ENCODE measurements at regions not wholly inside any gene's neighbourhood (a gene's known extent, or its start where the extent isn't known, plus 50 kb on each side); places are given as distances from the start of the nearest gene placed in this dataset.

DNA sequence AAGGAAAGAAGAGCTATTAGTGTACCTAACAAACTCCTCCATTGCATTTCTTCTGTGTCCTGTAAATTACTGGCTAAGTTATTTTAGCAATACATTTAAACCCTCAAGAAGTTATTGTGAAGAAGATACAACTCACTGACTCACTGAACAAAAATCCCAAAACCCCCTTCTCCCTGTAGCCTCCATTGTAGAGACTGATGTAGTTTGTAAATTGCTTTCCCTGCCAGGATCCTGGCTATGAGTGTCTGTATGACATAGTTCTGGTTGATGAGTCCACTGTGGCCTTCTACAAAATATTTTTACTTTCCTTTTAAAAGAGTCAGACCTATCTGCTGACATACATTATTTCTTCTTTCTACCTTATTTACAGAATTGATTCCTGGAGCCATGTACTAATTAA lies 155.6 kb downstream of the SLC6A15 start:
- in situ Hi-C loops (cut with HindIII; ENCODE audit: low sequenced_read_pairs): no loop called here
- DNase-seq (ENCODE audit: low spot score): no peak

DNA sequence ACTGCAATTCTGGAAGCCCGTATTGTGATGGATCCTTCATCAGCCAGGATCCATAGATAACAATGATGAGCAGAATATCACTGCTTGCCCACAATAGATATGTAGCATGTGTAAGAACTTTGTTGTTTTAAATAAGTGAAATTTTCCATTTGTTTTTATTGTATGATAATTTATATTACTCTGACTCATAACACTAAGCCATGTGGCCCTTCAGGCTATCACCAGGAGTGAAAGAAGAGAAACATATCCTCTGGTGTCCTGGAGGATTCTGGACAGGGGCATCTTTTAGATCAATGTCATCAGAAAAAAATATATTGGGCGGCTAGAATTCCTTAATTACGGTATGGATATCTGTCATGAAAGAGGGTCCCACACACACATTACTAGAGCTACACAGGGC lies 167.5 kb downstream of the SLC6A15 start:
- no peak for DNase-seq (ENCODE audit: low spot score)
- in situ Hi-C loops (cut with HindIII; ENCODE audit: low sequenced_read_pairs): no loop called here

DNA sequence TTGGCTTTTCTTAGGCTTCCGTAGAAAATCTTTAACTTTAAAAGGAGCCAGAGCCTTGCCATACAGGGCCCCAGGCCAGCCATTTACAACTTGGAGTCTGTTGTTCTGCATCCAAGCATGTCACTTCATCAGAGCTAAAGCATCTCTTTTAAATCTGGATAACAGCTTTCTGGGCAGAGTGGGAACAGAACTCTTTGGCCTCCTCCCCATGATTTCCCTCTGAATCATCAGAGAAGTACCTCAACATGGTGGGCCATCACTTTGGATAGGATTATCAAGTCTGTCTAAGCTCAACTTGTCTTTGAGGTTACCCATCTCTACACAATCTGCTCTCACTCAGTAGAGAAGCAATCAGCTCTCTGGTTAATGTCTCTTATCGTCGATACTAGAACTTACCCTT lies 170.9 kb downstream of the SLC6A15 start:
- no peak for DNase-seq (ENCODE audit: low spot score)
- in situ Hi-C loops (cut with HindIII; ENCODE audit: low sequenced_read_pairs): no loop called here

DNA sequence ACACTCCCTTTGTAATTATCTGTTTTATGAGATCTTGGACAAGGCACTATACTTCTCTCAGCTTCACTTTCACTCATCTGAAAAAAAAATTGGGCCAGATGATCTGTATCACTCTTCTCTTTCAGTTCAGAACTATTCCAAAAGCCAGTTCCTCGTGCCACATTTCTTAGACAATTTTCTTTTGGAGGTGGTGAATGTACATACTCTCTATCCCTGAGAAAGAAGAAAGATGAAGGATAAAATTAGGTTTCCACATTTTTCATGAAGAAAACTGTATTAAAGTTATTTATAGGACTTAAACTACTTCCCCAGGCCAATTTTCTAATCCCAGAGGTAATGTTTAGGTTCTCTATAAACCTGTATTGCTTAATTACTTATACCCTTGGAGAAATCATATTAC lies 171.6 kb downstream of the SLC6A15 start:
- no peak for DNase-seq (ENCODE audit: low spot score)
- in situ Hi-C loops (cut with HindIII; ENCODE audit: low sequenced_read_pairs): no loop called here

DNA sequence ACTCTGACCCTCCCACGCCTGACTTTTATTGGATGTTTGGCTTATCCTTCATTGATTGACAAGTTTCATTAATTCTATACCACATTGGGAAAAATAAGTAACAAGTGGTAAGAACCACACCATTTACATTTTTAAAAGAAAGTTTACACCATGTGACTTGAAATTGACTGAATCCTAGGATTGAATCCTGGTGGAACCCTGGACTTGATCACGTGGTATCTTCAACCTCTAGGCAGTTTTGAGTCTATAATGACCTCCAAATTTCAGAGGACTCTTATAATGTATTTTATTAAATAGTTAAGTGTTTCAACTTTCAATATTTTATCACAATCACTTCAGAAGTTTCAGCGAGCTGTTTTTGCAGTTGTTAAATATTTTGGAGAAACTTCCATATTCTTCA lies 172.0 kb downstream of the SLC6A15 start:
- DNase-seq (ENCODE audit: low spot score): no peak
- in situ Hi-C loops (cut with HindIII; ENCODE audit: low sequenced_read_pairs): no loop called here

DNA sequence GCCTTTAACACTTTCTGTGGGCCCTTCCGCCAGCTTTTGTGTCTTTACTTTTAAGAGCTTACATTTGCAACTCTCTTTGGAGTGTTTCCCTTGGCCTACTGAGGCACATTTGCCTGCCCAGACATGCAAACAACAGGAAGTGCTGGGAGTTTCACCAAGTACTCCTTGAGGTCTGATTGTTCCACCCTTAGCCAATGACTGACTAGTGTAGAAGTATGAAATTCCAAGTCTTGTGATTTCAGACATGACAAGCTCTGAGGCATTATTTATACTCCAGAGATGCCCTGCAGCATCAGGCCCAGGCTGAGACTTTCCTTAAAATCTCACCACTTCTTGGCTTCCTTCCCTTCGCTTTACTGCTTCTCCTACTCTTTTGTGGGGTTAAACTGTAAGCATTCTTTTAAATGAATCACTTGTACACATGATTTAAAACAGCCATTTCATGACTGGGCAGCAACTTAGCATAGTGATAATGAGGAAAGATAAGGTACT lies 174.1 kb downstream of the SLC6A15 start:
- in situ Hi-C loops (cut with HindIII; ENCODE audit: low sequenced_read_pairs): no loop called here
- no peak for DNase-seq (ENCODE audit: low spot score)

DNA sequence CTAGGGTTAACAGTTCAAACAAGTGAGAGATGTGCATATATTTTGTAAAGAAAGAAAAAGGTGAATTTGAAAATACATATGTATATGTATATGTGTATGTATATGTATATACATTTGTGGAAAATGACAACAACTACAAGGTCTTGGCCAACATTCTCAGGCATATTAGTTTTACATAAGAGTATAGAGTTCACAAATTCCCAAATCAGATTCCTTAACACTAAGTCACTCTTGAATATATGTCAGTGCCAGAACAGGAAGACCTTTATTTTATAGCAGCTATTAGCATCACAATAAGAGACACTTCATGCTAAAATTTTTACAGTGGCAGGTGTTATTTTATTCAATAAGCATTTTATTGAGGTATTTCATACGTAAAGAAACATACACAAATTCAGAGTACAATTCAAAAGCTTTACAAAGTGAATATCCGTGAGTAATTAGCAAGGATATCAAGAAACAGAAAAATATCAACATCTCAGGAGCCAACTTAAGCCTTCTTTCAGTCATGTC lies 179.7 kb downstream of the SLC6A15 start:
- in situ Hi-C loops (cut with HindIII; ENCODE audit: low sequenced_read_pairs): no loop called here
- DNase-seq (ENCODE audit: low spot score): no peak

DNA sequence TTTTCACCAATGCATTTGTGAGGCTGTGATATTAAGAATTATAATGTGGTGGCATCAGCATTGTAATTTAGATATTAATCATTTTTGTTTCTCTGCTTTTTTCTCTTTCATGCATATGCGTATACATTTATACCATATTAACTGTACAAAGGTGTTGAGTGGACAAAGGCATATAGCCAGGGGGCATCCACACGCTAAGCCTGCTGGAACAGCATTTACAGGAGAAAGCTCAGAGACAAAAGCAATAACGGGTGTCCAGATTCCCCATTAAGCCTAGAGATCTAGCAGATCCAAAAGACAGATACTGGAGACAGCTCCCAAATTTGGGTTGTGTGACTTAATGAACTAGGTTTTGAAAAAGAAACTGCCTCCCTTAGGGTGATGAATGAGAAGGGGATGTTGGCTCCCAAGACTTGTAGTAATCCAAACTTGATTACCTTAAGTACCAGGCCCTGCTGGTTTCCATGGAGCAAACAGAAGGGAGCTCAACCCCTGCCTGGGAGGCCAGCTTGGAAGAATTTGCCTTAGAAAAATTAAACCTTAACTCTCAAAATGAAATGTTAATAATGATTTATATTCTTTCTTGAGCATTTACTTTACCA lies 181.9 kb downstream of the SLC6A15 start:
- DNase-seq (ENCODE audit: low spot score): no peak
- in situ Hi-C loops (cut with HindIII; ENCODE audit: low sequenced_read_pairs): no loop called here

DNA sequence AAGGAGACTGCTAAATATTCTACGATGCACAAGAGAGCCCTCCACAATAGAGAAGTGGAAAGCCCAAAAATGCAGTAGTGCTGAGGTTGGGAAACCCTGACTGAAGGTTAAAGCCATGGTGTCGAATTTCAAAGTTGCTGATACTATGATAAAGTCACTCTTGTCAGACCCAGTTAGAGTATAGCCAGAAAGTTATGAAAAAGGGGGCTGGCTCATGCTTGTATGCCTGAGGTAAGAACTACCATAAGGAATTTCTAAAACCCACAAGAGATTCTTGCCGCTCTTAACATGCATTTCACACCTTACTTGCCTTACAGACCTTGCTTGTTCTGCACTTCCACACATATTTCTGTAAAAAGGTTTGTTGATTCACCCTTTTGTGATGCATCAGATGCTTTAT lies 184.6 kb downstream of the SLC6A15 start:
- DNase-seq (ENCODE audit: low spot score): no peak
- in situ Hi-C loops (cut with HindIII; ENCODE audit: low sequenced_read_pairs): no loop called here

DNA sequence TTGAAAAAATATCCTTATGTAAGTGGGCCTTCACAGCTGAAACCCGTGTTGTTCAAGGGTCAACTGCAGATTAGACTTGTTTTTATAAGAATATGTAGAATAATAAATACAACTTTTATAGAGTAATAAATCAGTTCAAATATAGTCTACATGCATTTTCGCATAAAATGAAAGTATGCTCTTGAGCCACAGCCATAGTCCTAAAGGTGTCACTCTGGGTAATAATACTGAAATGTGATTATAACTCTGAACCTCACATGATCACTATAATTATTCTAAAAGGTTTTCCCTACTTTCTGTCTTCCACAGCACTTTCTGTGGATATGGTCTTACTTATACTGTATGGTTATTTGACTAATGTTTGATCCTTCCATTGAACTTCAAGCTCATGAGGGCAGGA lies 185.8 kb downstream of the SLC6A15 start:
- no peak for DNase-seq (ENCODE audit: low spot score)
- in situ Hi-C loops (cut with HindIII; ENCODE audit: low sequenced_read_pairs): no loop called here

DNA sequence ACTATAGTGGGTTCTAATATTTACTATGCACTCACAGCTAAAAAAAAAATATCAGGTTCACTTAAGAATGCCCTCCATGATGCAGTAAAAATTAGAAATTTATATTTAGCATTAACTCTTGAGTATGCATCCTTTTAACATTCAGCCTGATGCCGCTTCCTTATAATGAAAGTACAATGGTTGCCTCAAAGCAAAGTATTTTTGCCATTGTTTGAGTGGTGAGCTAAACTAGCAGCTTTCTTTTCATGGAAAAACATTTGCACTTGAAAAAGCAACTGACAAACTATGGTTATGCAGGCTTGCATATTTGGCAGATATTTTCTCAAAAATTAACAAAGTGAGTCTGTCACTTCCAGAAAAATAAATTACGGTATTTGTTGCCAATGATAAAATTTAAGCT lies 188.6 kb downstream of the SLC6A15 start:
- DNase-seq (ENCODE audit: low spot score): no peak
- in situ Hi-C loops (cut with HindIII; ENCODE audit: low sequenced_read_pairs): no loop called here

DNA sequence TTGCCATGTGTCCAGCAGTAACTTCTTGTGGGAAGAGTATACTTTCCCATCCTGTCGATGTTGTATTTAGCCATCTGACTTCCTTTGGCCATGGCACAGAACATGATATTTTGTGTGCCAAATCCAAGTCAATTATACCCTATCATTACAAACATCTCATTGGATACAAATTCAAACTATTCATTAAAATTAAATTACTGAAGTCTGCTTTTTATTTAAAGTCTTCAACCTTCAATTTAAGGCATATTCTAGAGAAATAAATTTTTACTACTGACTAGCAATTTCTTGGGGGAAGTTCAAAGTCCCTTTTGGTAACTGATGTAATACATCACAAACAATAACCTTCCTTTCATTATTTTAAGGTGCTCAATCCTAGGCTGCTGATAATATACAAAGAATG lies 192.6 kb downstream of the SLC6A15 start:
- in situ Hi-C loops (cut with HindIII; ENCODE audit: low sequenced_read_pairs): no loop called here
- no peak for DNase-seq (ENCODE audit: low spot score)

DNA sequence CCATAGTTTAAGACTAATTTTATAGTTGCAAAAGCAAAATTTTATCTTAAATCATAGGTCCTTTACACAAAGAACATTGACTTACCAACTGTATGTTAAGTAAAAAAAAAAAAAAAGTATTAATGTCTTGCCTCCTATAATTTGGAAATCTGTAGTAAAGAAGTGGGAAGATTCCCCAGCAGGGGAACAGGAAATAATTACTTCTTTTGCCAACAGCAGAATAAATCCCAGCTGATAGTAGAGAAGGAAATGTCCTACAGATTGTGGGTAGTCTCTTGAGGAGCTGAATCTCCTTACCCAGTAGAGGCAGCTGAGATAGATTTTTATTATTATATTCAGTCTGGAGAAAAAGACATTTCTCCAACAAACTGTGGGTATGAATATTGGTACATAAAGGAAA lies 193.7 kb downstream of the SLC6A15 start:
- in situ Hi-C loops (cut with HindIII; ENCODE audit: low sequenced_read_pairs): no loop called here
- no peak for DNase-seq (ENCODE audit: low spot score)

DNA sequence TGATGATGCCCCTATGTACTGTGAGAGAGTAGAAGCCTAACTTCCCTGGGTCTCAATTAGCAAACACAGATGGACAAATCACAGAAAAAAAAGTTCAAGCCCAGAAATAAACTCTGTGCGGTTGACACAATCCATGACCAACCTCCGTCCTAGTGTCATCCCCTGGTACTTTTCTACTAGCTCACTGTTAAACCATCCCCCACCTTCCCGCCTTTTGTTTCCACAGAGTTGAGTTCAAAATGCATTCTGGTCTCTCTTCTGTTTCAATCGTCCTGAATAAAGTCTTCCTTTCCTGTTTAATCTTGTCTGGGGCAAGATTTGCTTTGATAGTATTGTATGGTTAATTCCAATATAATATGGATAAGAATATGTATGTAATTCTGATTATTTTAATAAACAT lies 199.9 kb downstream of the SLC6A15 start:
- no peak for DNase-seq (ENCODE audit: low spot score)
- in situ Hi-C loops (cut with HindIII; ENCODE audit: low sequenced_read_pairs): no loop called here

DNA sequence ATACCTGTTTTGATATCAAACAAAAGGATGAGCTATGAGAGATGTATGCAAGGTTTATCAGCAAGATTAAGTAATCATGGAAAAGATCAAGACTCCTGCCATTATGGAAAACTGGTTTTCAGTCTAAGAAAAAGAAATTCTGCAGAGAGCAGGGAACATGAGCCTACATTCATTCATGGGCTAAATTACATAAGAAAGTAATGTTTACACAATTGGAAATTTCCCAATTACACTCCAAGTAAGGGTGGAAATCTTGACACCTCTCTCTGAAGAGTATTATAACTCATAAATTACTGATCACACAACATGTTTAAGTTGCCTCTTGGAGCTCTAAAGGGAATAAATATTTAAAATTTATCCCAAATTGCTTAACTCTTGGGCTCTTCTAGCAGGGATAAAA lies 206.2 kb downstream of the SLC6A15 start:
- DNase-seq (ENCODE audit: low spot score): no peak
- in situ Hi-C loops (cut with HindIII; ENCODE audit: low sequenced_read_pairs): no loop called here

DNA sequence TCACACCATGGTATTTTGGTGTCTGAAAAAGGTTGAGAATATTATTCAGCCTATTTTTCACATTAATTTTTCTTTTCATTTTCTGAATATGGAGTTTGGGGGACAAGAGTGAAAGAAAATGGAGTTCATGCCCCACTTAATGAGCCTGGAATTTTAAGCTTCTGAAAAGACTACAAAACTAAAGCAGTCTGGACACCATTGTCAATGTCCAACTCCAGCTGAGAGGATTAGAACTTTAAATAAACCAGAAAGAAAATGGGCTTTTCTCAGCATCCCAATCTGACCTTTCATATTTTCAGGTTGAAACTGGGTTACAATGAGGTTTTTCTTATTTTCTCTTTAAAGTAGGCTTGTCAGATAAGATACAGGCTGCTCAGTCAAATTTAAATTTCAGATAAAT lies 207.7 kb downstream of the SLC6A15 start:
- in situ Hi-C loops (cut with HindIII; ENCODE audit: low sequenced_read_pairs): no loop called here
- DNase-seq (ENCODE audit: low spot score): no peak

DNA sequence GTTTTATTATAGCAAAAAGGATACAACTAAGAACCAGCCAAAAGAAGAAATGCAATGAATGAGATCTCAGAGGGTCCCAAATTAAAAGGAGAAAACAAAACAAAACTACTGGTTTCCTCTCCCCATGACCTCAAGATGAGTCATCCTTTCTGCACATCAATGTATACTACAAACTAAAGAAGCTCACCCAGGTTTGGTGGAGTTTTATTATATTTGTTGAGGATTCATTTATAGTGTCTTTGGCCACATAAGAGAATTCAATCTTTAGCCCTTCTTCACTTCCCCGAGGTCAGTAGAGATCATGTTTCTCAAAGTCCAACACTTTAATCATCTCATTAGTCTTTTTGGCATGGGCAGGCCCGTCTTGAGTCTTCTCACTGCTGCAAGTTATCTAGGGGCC lies 210.6 kb downstream of the SLC6A15 start:
- no peak for DNase-seq (ENCODE audit: low spot score)
- in situ Hi-C loops (cut with HindIII; ENCODE audit: low sequenced_read_pairs): no loop called here

DNA sequence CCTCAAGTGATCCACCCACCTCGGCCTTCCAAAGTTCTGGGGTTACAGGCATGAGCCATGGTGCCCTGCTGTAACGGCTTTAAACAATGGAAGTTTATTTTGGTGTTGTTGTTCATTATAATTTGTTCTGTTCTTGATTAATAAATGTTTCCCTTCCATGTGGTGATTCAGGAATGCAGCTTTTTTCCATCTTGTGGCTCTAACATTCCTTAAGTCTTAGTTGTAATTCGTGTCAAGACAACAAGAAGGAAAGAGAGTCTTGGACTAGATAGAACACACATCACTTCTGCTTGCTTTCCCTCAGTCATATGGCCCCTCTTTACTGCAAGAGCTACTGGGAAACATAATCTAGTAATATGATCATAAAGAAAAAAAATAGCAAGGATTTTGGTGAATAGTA lies 211.6 kb downstream of the SLC6A15 start:
- DNase-seq (ENCODE audit: low spot score): no peak
- in situ Hi-C loops (cut with HindIII; ENCODE audit: low sequenced_read_pairs): no loop called here

DNA sequence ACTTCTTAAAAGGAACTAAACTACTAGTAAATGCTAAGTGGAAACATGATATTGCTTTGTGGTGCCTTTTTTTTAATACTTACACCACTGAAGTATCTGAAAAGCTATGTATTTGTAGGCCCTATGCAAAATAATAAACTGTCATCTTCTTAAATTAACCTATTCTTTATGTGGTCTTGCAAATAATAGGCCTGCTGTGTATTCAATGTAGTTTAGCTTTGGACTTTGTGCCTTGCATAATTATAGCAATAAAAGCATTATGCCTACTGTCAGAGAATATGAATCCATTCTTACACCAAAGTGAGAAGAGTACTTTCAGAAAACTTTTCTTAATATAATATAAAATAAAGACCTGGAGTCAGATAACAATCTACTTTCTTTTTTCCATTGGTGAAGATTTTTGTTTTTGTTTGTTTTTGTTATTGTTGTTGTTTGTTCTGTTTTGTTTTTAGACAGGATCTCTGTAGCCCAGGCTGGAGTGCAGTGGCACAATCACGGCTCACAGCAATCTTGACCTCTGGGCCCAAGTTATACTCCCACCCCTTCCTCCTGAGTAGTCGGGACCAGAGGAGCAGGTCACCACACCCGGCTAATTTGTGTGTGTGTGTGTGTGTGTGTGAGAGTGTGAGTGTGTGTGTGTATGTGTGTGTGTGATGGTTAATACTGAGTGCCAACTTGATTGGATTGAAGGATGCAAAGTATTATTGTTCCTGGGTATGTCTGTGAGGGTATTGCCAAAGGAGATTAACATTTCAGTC lies 213.8 kb downstream of the SLC6A15 start:
- in situ Hi-C loops (cut with HindIII; ENCODE audit: low sequenced_read_pairs): no loop called here
- no peak for DNase-seq (ENCODE audit: low spot score)

DNA sequence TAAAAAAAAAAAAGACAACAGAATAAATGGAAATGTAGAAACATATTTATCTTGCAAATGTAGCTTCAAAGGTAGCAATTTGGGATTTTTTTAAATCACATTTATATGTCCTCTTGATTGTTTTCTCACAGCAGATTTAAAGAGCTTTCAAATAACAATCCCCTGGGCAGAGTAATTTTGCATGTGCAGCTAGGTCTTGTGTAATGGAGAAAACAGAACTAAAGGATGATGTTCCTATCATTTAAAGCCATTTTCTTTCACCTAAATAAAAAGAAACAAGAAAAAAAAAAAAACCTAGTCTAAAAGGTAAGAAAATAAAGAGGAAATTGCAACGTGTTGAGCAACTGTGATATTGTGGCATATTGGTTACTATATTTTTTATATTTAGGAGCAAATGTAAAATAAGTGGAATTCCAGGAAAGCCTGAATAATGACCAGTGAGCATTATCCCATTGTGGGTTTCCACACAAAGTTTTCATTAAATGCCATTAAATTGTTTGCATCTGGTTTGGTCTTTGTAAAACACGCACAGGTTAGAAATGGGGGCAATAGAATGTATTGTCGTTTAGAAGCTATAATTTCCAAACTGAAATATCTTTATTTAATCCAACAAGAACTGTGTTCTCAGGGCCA lies 215.6 kb downstream of the SLC6A15 start:
- DNase-seq (ENCODE audit: low spot score): no peak
- in situ Hi-C loops (cut with HindIII; ENCODE audit: low sequenced_read_pairs): no loop called here

DNA sequence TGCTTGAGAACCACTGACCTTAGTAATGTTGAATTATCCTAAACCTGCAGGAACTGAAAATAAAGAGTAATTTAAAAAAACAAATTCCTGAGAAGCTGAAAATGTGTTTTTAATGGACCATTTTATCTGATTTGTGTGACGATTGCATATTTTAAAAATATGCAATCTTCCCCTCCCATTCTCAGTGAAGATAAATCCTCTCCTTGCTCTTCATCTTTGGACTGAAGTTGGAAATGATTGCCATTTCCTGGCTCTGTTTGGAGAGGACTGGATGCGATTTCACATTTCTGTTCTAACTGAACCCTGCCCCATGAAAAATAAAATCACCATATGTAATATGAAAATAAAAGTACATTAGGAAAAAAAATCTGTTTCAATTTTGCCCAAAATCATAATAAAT lies 216.3 kb downstream of the SLC6A15 start:
- in situ Hi-C loops (cut with HindIII; ENCODE audit: low sequenced_read_pairs): no loop called here
- no peak for DNase-seq (ENCODE audit: low spot score)

Measured in G401 (cell line).